Fibroblast of lung (primary cell): ENCODE measurements at regions not wholly inside any gene's neighbourhood (a gene's known extent, or its start where the extent isn't known, plus 50 kb on each side); places are given as distances from the start of the nearest gene placed in this dataset.

Experiments used
- DNase-seq, 2 donors: peaks; one replicate each; pipeline versions ENCODE4 v3.0.0 to v3.0.0-alpha.2; 2010; ENCODE audit warnings: low read depth in 2 of 2
- H2AFZ ChIP-seq: 2 replicates; pipeline ENCODE4 v1.5.1; 2012; ENCODE audit warnings: low read length, control low read depth, inconsistent platforms
- H3K27ac ChIP-seq: 2 replicates; pipeline ENCODE4 v1.5.1; 2011; ENCODE audit warnings: low read length, control low read depth; ENCODE audit not compliant: insufficient read depth
- H3K27me3 ChIP-seq: 2 replicates; pipeline ENCODE4 v1.5.1; 2011; ENCODE audit warnings: mild to moderate bottlenecking, low read length; ENCODE audit not compliant: control insufficient read depth, insufficient read depth
- H3K36me3 ChIP-seq: 2 replicates; pipeline ENCODE4 v1.5.1; 2011; ENCODE audit warnings: low read length; ENCODE audit not compliant: control insufficient read depth, insufficient read depth
- H3K4me1 ChIP-seq: 2 replicates; pipeline ENCODE4 v1.5.1; 2011; ENCODE audit warnings: low read length; ENCODE audit not compliant: control insufficient read depth, insufficient read depth; ENCODE audit errors: extremely low read depth
- H3K4me2 ChIP-seq: 2 replicates; pipeline ENCODE4 v1.5.1; 2011; ENCODE audit warnings: low read length, control low read depth; ENCODE audit not compliant: insufficient read depth; ENCODE audit errors: extremely low read depth
- H3K4me3 ChIP-seq, 4 experiments: fragments of 200-600 bp in 1 of 4; sonication (generic) in 1 of 4; replicated peaks in 1 of 4; 2 replicates each; pipeline ENCODE4 v1.5.1; 2011 to 2016; ENCODE audit warnings: low read length in 4 of 4, low read depth in 3 of 4, mild to moderate bottlenecking in 3 of 4, control low read depth in 2 of 4, inconsistent platforms in 1 of 4, mixed read lengths in 1 of 4; ENCODE audit not compliant: insufficient read depth in 1 of 4; ENCODE audit errors: control extremely low read depth in 1 of 4
- H3K79me2 ChIP-seq: 2 replicates; pipeline ENCODE4 v1.5.1; 2012; ENCODE audit warnings: mild to moderate bottlenecking, low read length, inconsistent platforms; ENCODE audit not compliant: control insufficient read depth, insufficient read depth
- H3K9ac ChIP-seq: 2 replicates; pipeline ENCODE4 v1.5.1; 2011; ENCODE audit warnings: mild to moderate bottlenecking, low read length, control low read depth; ENCODE audit not compliant: insufficient read depth
- H3K9me3 ChIP-seq: 2 replicates; pipeline ENCODE4 v1.5.1; 2012; ENCODE audit warnings: low read depth, low read length; ENCODE audit not compliant: control insufficient read depth, insufficient read depth
- H4K20me1 ChIP-seq: 2 replicates; pipeline ENCODE4 v1.5.1; 2011; ENCODE audit warnings: low read length; ENCODE audit not compliant: control insufficient read depth, insufficient read depth; ENCODE audit errors: extremely low read depth
- CTCF ChIP-seq, 2 donors: IDR thresholded peaks in 1 of 2; conservative IDR thresholded peaks in 1 of 2; 1 replicate in 1 of 2; 2 replicates in 1 of 2; pipeline ENCODE4 v1.5.1; 2011 to 2012; ENCODE audit warnings: low read length in 2 of 2, control low read depth in 1 of 2, inconsistent platforms in 1 of 2, low read depth in 1 of 2, mild to moderate bottlenecking in 1 of 2
- EZH2 ChIP-seq: IDR thresholded peaks from 2 replicates; pipeline ENCODE4 v1.5.1; 2012; ENCODE audit warnings: low read length, control low read depth, mild to moderate bottlenecking; ENCODE audit errors: missing control alignments

GRCh38 chr3:168461793-168462192, 366.1 kb upstream of the GOLIM4 start:
- Histone ChIP-seq H2AFZ (no peak overlapping the region), H3K27me3 (no peaks in the 10 kb centered on the region), H3K9me3 (no peaks in the 10 kb centered on the region), H3K79me2 (no peaks in the 10 kb centered on the region), H3K9ac (no peak overlapping the region), H3K27ac (no peak overlapping the region), H3K36me3 (no peaks in the 10 kb centered on the region), H4K20me1 (no peaks in the 10 kb centered on the region), H3K4me2 (no peak overlapping the region), H3K4me1 (no peaks in the 10 kb centered on the region), H3K4me3 (no peak overlapping the region)
- no peak for DNase-seq
- TF ChIP-seq EZH2 (no peak), CTCF (conservative IDR thresholded peaks at IDR 0.05 in 1 of 2, IDR thresholded peaks at IDR 0.05 in 1 of 2; ENCODE audit: low read depth in 1 of 2, low read length in 2 of 2) (no peak)

GRCh38 chr3:168459226-168459784, 363.6 kb upstream of the GOLIM4 start:
- no peaks in the 10 kb centered on the region for H3K4me1 ChIP-seq
- H4K20me1 ChIP-seq, result no peaks in the 10 kb centered on the region
- H3K27me3 ChIP-seq, result no peaks in the 10 kb centered on the region
- H3K27ac ChIP-seq, result no peak overlapping the region
- H3K4me3 ChIP-seq, result no peak overlapping the region
- no peaks in the 10 kb centered on the region for H3K36me3 ChIP-seq
- no peak overlapping the region for H2AFZ ChIP-seq
- TF ChIP-seq EZH2 (no peak), CTCF (conservative IDR thresholded peaks at IDR 0.05 in 1 of 2, IDR thresholded peaks at IDR 0.05 in 1 of 2; ENCODE audit: low read depth in 1 of 2, low read length in 2 of 2) (no peak)
- no peaks in the 10 kb centered on the region for H3K79me2 ChIP-seq
- no peak overlapping the region for H3K4me2 ChIP-seq
- no peaks in the 10 kb centered on the region for H3K9me3 ChIP-seq
- H3K9ac ChIP-seq, result no peak overlapping the region
- DNase-seq, result peak; percentile 43 to 69

DNA sequence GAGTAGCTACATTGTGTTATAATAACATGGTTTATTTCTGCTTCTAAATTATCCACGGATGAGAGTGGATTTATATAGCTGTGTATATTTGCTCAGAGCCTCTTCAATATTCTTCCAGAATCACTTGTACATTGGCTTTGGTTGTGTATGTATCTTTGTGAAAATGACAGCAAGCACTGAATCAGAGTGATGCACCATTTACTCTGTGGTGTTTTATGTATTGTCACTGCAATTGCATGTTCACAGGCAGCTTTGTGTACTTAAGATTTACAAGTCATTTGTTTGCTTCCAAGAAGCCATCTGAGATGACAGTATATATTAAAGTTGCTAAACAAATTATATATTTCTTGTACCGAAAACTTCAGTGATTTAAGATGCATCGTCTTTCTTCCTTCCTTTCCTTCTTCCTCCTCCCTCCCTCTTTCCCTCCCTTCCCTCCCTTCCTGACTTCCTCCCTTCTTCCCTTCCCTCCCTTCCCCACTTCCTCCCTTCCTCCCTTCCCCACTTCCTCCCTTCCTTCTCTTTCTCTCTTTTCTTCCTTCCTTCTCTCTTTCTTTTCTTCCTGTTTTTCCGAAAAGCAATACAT, 362.3 kb upstream of the GOLIM4 start:
- Histone ChIP-seq H4K20me1 (no peaks in the 10 kb centered on the region), H3K36me3 (no peaks in the 10 kb centered on the region), H3K4me1 (no peaks in the 10 kb centered on the region), H3K79me2 (no peaks in the 10 kb centered on the region), H3K4me2 (no peak overlapping the region), H3K9ac (no peak overlapping the region), H3K27ac (no peak overlapping the region), H3K27me3 (no peaks in the 10 kb centered on the region), H2AFZ (no peak overlapping the region), H3K4me3 (no peak overlapping the region), H3K9me3 (no peaks in the 10 kb centered on the region)
- no peak for TF ChIP-seq CTCF (conservative IDR thresholded peaks at IDR 0.05 in 1 of 2, IDR thresholded peaks at IDR 0.05 in 1 of 2; ENCODE audit: low read depth in 1 of 2, low read length in 2 of 2)
- TF ChIP-seq EZH2, result no peak
- DNase-seq, result no peak
